ENCODE measurements at regions not wholly inside any gene's neighbourhood (a gene's known extent, or its start where the extent isn't known, plus 50 kb on each side); places are given as distances from the start of the nearest gene placed in this dataset.

DNA sequence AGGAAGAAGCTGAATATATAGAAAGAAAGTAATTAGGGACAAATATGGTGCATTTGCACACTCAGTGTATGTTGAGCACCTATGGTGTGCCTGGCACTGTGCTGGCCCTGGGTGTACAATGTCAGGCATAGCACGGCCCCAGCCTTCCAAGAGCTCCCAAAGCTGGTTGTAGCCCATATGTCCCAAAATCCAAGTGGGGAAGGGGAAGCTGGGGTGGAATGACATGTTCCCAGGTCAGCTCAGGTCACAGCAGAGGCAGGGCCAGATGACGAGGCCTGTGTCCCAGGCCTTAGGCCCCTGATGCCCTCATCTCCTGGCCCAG, 170.0 kb downstream of the VEGFA start:
- H2AFZ ChIP-seq (ENCODE audit: low read depth, low read length) = peak overlapping the region; percentile 46; the same call in 1 of the 2 replicates
- peak overlapping the region in 1 of 2 experiments; percentile 60; a peak in 3 of 4 replicates for H3K9ac ChIP-seq (ENCODE audit: insufficient read depth in 1 of 2, low read depth in 2 of 2, low read length in 2 of 2)
- no peaks in the 10 kb centered on the region for H3K27me3 ChIP-seq (ENCODE audit: control insufficient read depth in 2 of 2, insufficient read depth in 2 of 2, low read length in 2 of 2)
- no peaks in the 10 kb centered on the region for H3K79me2 ChIP-seq (ENCODE audit: control insufficient read depth, insufficient read depth, low read length)
- in situ Hi-C loops (cut with MboI) = no loop called here
- H4K20me1 ChIP-seq (replicated peaks; ENCODE audit: control insufficient read depth, insufficient read depth, low read length) = no peaks in the 10 kb centered on the region
- no peak overlapping the region for H3K27ac ChIP-seq (ENCODE audit: extremely low read depth, low read depth, low read length)
- no peaks in the 10 kb centered on the region for H3K9me1 ChIP-seq (ENCODE audit: control insufficient read depth, insufficient read depth, low read length)
- H3K4me3 ChIP-seq = no peak overlapping the region
- H3K4me1 ChIP-seq (replicated peaks in 1 of 2; ENCODE audit: control insufficient read depth in 2 of 2, insufficient read depth in 2 of 2, low read length in 2 of 2) = peaks cover 35 to 40% of the 10 kb centered on the region in 2 experiments
- intact Hi-C loops (cut with micrococcal nuclease) = no loop called here
- H3K4me2 ChIP-seq (ENCODE audit: insufficient read depth, low read length) = no peak overlapping the region
- CTCF ChIA-PET (ENCODE audit: low intra/inter-chr PET ratio) = no interaction called here
- POLR2A ChIA-PET = interaction anchor here (0.6 to 2.3 kb wide), 5 partner anchors 9 to 184 kb away, joined by 3 to 10 read pairs (median 3); no protein-coding TSS in a partner anchor
- H3K36me3 ChIP-seq (ENCODE audit: control insufficient read depth, insufficient read depth, low read length) = no peaks in the 10 kb centered on the region
- FAIRE-seq (no peak), ATAC-seq (no peak), DNase-seq (ENCODE audit: extremely low read depth in 1 of 4, low spot score in 3 of 4) (no peak)
- WGBS (ENCODE audit: insufficient coverage, low coverage, missing lambda C conversion rate) = 78% methylated on average over 2 of the region's 2 CpGs
- BruUV-seq (replicated peaks) = no TSS peak
- TF ChIP-seq FOXP1 (CRISPR knock-in tag; IDR thresholded peaks at IDR 0.05) (no peak), ESRRB (CRISPR knock-in tag; IDR thresholded peaks at IDR 0.05; ENCODE audit: borderline replicate concordance) (no peak), ETV6 (IDR thresholded peaks at IDR 0.05; ENCODE audit: borderline replicate concordance in 1 of 2, low read depth in 2 of 2, low read length in 1 of 2) (no peak), ETV6 (CRISPR knock-in tag; IDR thresholded peaks at IDR 0.05; ENCODE audit: borderline replicate concordance) (no peak), MBD2 (IDR thresholded peaks at IDR 0.05; ENCODE audit: borderline replicate concordance, low read depth) (no peak), GTF2F1 (IDR thresholded peaks at IDR 0.05; ENCODE audit: low read depth, low read length) (no peak), ZNF165 (CRISPR knock-in tag; IDR thresholded peaks at IDR 0.05; ENCODE audit: borderline replicate concordance) (no peak), JUN (IDR thresholded peaks at IDR 0.05; ENCODE audit: borderline replicate concordance, low read depth, low read length) (no peak), JUN (CRISPR knock-in tag; IDR thresholded peaks at IDR 0.05; ENCODE audit: borderline replicate concordance) (no peak), CHCHD3 (CRISPR knock-in tag; IDR thresholded peaks at IDR 0.05) (no peak), TGIF2 (CRISPR knock-in tag; IDR thresholded peaks at IDR 0.05) (no peak), ZNF707 (CRISPR knock-in tag; conservative IDR thresholded peaks at IDR 0.05) (no peak), HNRNPK (IDR thresholded peaks at IDR 0.05; ENCODE audit: low read depth, low read length, poor library complexity, severe bottlenecking) (no peak), XRCC4 (IDR thresholded peaks at IDR 0.05; ENCODE audit: extremely low read depth, insufficient read depth, insufficient read length) (no peak), ZNF41 (CRISPR knock-in tag; conservative IDR thresholded peaks at IDR 0.05) (no peak)
- TF ChIP-seq, protein P1, sequence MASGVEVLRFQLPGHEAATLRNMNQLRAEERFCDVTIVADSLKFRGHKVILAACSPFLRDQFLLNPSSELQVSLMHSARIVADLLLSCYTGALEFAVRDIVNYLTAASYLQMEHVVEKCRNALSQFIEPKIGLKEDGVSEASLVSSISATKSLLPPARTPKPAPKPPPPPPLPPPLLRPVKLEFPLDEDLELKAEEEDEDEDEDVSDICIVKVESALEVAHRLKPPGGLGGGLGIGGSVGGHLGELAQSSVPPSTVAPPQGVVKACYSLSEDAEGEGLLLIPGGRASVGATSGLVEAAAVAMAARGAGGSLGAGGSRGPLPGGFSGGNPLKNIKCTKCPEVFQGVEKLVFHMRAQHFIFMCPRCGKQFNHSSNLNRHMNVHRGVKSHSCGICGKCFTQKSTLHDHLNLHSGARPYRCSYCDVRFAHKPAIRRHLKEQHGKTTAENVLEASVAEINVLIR (CRISPR knock-in tag; IDR thresholded peaks at IDR 0.05) = no peak
- TF ChIP-seq, protein P2, sequence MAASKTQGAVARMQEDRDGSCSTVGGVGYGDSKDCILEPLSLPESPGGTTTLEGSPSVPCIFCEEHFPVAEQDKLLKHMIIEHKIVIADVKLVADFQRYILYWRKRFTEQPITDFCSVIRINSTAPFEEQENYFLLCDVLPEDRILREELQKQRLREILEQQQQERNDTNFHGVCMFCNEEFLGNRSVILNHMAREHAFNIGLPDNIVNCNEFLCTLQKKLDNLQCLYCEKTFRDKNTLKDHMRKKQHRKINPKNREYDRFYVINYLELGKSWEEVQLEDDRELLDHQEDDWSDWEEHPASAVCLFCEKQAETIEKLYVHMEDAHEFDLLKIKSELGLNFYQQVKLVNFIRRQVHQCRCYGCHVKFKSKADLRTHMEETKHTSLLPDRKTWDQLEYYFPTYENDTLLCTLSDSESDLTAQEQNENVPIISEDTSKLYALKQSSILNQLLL (CRISPR knock-in tag; IDR thresholded peaks at IDR 0.05; ENCODE audit: borderline replicate concordance) = no peak
- H3K9me3 ChIP-seq (replicated peaks; ENCODE audit: control insufficient read depth, insufficient read depth, low read depth, low read length) = 0 out of 2 replicates have a peak, but pooled peaks cover 2% of the 10 kb centered on the region

Data from K562 (cell line).